Type B pancreatic cell (in vitro differentiated cells): ENCODE measurements at regions not wholly inside any gene's neighbourhood (a gene's known extent, or its start where the extent isn't known, plus 50 kb on each side); places are given as distances from the start of the nearest gene placed in this dataset.

Experiments used
- DNase-seq: peaks from one replicate; pipeline ENCODE4 v3.0.0; 2021; ENCODE audit warnings: mixed read lengths; ENCODE audit not compliant: unreplicated experiment; ENCODE audit errors: extremely low spot score
- H3K27ac Mint-ChIP-seq: 2 replicates; pipeline ENCODE4 v1.8.0; 2021; ENCODE audit warnings: mild to moderate bottlenecking, mixed read lengths
- H3K27me3 Mint-ChIP-seq: 2 replicates; pipeline ENCODE4 v1.8.0; 2021; ENCODE audit warnings: mixed read lengths
- H3K36me3 Mint-ChIP-seq: 2 replicates; pipeline ENCODE4 v1.8.0; 2021; ENCODE audit warnings: mixed read lengths
- H3K4me1 Mint-ChIP-seq: one replicate; pipeline ENCODE4 v1.8.0; 2021; ENCODE audit warnings: mixed read lengths; ENCODE audit not compliant: unreplicated experiment
- H3K4me3 Mint-ChIP-seq: 2 replicates; pipeline ENCODE4 v1.8.0; 2021; ENCODE audit warnings: mild to moderate bottlenecking, mixed read lengths
- H3K9me3 Mint-ChIP-seq: 2 replicates; pipeline ENCODE4 v1.8.0; 2021; ENCODE audit warnings: mixed read lengths
- CTCF ChIP-seq: fragments of 200-600 bp; sonication (generic); conservative IDR thresholded peaks from 2 replicates; pipeline ENCODE4 v1.5.0; 2021; ENCODE audit warnings: antibody characterized with exemption, mild to moderate bottlenecking

GRCh38 chr15:96038650-96039049, 291.9 kb upstream of the NR2F2 start:
- no peak overlapping the region for H3K27ac Mint-ChIP-seq
- no peak for TF ChIP-seq CTCF
- H3K4me1 Mint-ChIP-seq: peaks cover 45% of the 10 kb centered on the region
- no peak overlapping the region for H3K4me3 Mint-ChIP-seq
- H3K27me3 Mint-ChIP-seq: peaks cover 2% of the 10 kb centered on the region
- H3K9me3 Mint-ChIP-seq: no peaks in the 10 kb centered on the region
- no peak for DNase-seq
- peaks cover 5% of the 10 kb centered on the region for H3K36me3 Mint-ChIP-seq

GRCh38 chr15:96041982-96042733, 288.3 kb upstream of the NR2F2 start:
- H3K4me3 Mint-ChIP-seq: no peak overlapping the region
- peaks cover 2% of the 10 kb centered on the region for H3K27me3 Mint-ChIP-seq
- H3K36me3 Mint-ChIP-seq: no peaks in the 10 kb centered on the region
- H3K9me3 Mint-ChIP-seq: no peaks in the 10 kb centered on the region
- DNase-seq: no peak
- no peak for TF ChIP-seq CTCF
- peaks cover 28% of the 10 kb centered on the region for H3K4me1 Mint-ChIP-seq
- no peak overlapping the region for H3K27ac Mint-ChIP-seq

- Mint-ChIP-seq H3K9me3 (no peaks in the 10 kb centered on the region), H3K27ac (no peak overlapping the region), H3K36me3 (no peaks in the 10 kb centered on the region), H3K4me1 (peaks cover 28% of the 10 kb centered on the region), H3K27me3 (peaks cover 2% of the 10 kb centered on the region), H3K4me3 (no peak overlapping the region)
- no peak for DNase-seq
- no peak for TF ChIP-seq CTCF
Measured at GRCh38 chr15:96042734-96043224, 287.7 kb upstream of the NR2F2 start.

- H3K27me3 Mint-ChIP-seq: peaks cover 2% of the 10 kb centered on the region
- no peak overlapping the region for H3K4me3 Mint-ChIP-seq
- no peak overlapping the region for H3K27ac Mint-ChIP-seq
- no peak for TF ChIP-seq CTCF
- H3K9me3 Mint-ChIP-seq: no peaks in the 10 kb centered on the region
- H3K4me1 Mint-ChIP-seq: peaks cover 22% of the 10 kb centered on the region
- DNase-seq: no peak
- no peaks in the 10 kb centered on the region for H3K36me3 Mint-ChIP-seq
Measured at GRCh38 chr15:96043591-96044171, 286.8 kb upstream of the NR2F2 start.

GRCh38 chr15:96046620-96047240, 283.8 kb upstream of the NR2F2 start:
- H3K4me1 Mint-ChIP-seq: peaks cover 32% of the 10 kb centered on the region
- no peaks in the 10 kb centered on the region for H3K9me3 Mint-ChIP-seq
- no peaks in the 10 kb centered on the region for H3K36me3 Mint-ChIP-seq

More at GRCh38 chr15:96046620-96047240, 283.8 kb upstream of the NR2F2 start:
- peak overlapping the region; percentile 29 for H3K27ac Mint-ChIP-seq
- peaks cover 3% of the 10 kb centered on the region for H3K27me3 Mint-ChIP-seq
- peak overlapping the region; percentile 48 for H3K4me3 Mint-ChIP-seq
- TF ChIP-seq CTCF: no peak
- DNase-seq: no peak
